Right atrium auricular region (tissue), 2 donors: ENCODE measurements at regions not wholly inside any gene's neighbourhood (a gene's known extent, or its start where the extent isn't known, plus 50 kb on each side); places are given as distances from the start of the nearest gene placed in this dataset.
A peak's percentile ranks its signal among the peaks of the same experiment; 100 is the strongest.

Experiments used
- DNase-seq: peaks from one replicate; pipeline ENCODE4 v3.0.0-alpha.2; 2019; ENCODE audit warnings: low spot score
- H3K27ac ChIP-seq, 2 donors: fragments of 200-600 bp; sonication (generic); 1 replicate in 1 of 2; 2 replicates in 1 of 2; pipeline ENCODE4 v1.5.1; 2016 to 2019
- H3K27me3 ChIP-seq, 2 donors: fragments of 200-600 bp; sonication (generic); one replicate each; pipeline versions ENCODE4 v1.5.1 to v1.6.0; 2017 to 2019
- H3K36me3 ChIP-seq: fragments of 200-600 bp; sonication (generic); one replicate; pipeline ENCODE4 v1.5.1; 2016
- H3K4me1 ChIP-seq, 2 donors: fragments of 200-600 bp; sonication (generic); one replicate each; pipeline versions ENCODE4 v1.5.1 to v1.6.0; 2017 to 2019
- H3K4me3 ChIP-seq, 2 donors: fragments of 200-600 bp; sonication (generic); 1 replicate in 1 of 2; 2 replicates in 1 of 2; pipeline ENCODE4 v1.5.1; 2017 to 2019; ENCODE audit warnings: mild to moderate bottlenecking in 1 of 2, moderate library complexity in 1 of 2
- H3K9me3 ChIP-seq, 2 donors: fragments of 200-600 bp; sonication (generic); one replicate each; pipeline ENCODE4 v1.5.1; 2019
- TF ChIP-seq, protein P1 (sequence below), 2 donors: fragments of 200-600 bp; sonication (generic); IDR thresholded peaks; one replicate each; pipeline ENCODE4 v1.5.1; 2019; ENCODE audit warnings: antibody characterized with exemption in 2 of 2

DNA sequence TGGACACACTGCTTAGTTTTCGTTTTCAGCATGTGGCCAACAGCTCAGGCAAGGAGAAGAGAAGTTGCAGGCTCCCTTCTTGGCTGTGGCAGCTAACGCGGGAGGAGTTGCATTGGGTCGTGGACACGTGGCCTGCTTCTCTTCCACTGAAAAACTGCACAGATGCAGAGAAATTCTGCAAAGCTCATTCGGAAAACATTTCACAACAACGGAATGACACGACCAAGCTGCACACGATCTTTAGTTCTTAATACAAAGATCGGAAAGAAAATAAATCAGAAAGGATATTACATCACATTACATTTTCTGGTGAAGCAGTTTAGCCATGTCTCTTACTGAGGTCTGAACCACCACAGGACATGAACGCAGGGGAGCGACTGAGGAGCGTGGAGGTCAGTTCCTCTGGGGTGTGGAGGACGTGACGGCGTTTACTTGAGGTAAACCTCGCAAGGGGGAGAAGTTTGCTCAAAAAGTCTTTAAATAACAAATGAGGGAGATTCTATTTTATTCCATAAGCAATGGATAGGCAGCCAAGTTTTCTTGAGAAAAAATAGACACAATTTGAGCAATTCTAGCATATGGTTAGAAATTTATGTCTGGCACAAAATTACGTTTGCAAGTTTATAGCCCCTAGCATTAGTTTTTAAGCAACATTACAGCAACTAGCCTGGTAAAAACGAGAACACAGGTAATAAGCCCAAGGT is 178.3 kb downstream of the THBS2 start:
- no peak overlapping the region for H3K4me3 ChIP-seq
- TF ChIP-seq, protein P1, sequence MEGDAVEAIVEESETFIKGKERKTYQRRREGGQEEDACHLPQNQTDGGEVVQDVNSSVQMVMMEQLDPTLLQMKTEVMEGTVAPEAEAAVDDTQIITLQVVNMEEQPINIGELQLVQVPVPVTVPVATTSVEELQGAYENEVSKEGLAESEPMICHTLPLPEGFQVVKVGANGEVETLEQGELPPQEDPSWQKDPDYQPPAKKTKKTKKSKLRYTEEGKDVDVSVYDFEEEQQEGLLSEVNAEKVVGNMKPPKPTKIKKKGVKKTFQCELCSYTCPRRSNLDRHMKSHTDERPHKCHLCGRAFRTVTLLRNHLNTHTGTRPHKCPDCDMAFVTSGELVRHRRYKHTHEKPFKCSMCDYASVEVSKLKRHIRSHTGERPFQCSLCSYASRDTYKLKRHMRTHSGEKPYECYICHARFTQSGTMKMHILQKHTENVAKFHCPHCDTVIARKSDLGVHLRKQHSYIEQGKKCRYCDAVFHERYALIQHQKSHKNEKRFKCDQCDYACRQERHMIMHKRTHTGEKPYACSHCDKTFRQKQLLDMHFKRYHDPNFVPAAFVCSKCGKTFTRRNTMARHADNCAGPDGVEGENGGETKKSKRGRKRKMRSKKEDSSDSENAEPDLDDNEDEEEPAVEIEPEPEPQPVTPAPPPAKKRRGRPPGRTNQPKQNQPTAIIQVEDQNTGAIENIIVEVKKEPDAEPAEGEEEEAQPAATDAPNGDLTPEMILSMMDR (IDR thresholded peaks at IDR 0.05), result no peak
- no peaks in the 10 kb centered on the region for H3K36me3 ChIP-seq
- H3K27ac ChIP-seq, result peak overlapping the region; percentile 50 to 69
- no peaks in the 10 kb centered on the region for H3K9me3 ChIP-seq
- H3K27me3 ChIP-seq, result no peaks in the 10 kb centered on the region
- peaks cover 0 to 5% of the 10 kb centered on the region in 2 donors for H3K4me1 ChIP-seq
- peak; percentile 86 for DNase-seq

DNA sequence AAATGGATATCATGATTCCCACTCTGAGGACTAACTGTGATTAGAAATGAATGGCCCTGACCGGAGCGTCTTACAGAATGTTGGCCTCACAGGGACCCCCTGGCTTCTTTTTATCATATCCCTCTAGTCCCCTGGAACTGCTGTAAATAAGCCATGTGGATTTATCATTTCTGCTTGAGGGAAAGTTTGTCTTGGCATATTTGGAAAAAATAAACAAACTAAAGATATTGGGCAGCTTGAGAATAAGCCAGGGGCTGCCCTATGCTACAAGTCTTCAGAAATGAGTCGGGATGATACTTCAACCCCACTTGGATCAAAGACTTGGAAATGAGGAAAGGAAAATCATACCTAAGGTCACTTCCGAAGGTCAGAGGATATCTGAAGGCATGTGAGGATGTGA is 179.1 kb downstream of the THBS2 start:
- no peaks in the 10 kb centered on the region for H3K9me3 ChIP-seq
- DNase-seq, result no peak
- peak overlapping the region; percentile 50 to 69 for H3K27ac ChIP-seq
- peaks cover 0 to 5% of the 10 kb centered on the region in 2 donors for H3K4me1 ChIP-seq
- no peak overlapping the region for H3K4me3 ChIP-seq
- no peaks in the 10 kb centered on the region for H3K27me3 ChIP-seq
- TF ChIP-seq, protein P1 (IDR thresholded peaks at IDR 0.05), result no peak
- no peaks in the 10 kb centered on the region for H3K36me3 ChIP-seq

DNA sequence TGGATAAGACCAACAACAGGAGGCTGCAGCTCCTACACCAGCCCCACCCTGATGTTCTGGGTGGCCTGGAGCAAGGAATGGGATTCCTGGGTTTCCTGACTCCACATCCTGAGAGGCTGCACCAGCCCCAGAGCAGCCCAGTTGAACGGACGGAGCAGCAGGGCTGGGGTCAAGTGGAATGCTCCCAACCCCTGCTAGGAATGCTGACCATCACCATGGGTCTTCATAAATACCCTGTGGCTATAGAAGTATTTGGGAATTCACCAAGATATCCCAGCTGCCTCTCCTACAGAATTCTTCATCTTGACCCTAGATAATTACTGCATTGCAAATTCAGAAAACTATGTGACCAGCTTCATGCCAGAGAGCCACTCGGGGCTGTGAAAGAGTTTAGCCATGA is 180.3 kb downstream of the THBS2 start:
- no peak overlapping the region for H3K4me3 ChIP-seq
- H3K27me3 ChIP-seq, result no peaks in the 10 kb centered on the region
- H3K27ac ChIP-seq, result no peak overlapping the region
- TF ChIP-seq, protein P1 (IDR thresholded peaks at IDR 0.05), result no peak
- no peak for DNase-seq
- H3K36me3 ChIP-seq, result no peaks in the 10 kb centered on the region
- H3K4me1 ChIP-seq, result peaks cover 0 to 5% of the 10 kb centered on the region in 2 donors
- no peaks in the 10 kb centered on the region for H3K9me3 ChIP-seq

DNA sequence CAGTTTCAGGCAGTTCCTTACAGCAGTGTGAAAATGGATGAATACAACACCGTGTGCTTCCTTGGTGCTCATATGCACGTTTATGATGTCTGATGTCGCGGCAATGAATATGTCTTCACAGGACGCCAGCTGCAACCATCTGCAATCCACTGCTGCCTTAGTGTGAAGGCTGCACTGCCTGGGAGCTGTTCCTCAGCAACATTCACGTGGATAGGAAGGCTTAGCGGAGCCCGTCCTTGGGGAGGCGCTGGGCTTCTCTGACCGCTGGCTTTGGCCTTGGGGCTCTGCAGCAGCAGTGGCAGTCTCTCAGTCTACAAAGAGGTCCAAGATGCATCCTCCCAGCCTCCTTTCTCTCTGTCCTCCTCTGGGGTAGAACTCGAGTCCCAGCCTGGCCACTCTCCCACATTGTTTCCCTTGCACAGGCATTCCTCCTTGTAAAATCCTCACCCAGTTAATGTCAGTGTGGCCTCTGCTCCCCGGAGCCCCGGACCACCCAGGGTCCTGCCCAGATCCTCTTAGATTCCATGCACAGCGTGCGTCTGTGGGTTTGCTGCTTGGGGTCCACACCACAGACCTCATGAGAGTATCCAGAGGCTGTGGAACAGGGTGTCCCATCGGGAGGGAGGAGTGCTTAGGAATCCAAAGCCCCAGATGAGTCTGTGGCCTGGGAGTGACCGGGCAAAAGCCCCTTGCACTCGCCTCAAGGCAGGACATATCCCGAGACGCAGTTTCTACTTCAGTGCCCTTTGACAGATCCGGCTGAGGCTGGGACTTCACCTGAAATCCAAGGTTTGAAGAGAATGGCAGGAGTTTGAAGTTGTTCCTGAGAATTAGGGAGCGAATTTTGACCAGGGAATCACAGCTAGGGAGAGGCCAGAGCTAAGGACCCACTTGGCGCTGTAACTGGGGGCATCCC is 181.3 kb downstream of the THBS2 start:
- no peak for DNase-seq
- Histone ChIP-seq H3K4me1 (peaks cover 0 to 5% of the 10 kb centered on the region in 2 donors), H3K27ac (peak overlapping the region in 1 of 2 donors; percentile 9), H3K36me3 (no peaks in the 10 kb centered on the region), H3K4me3 (no peak overlapping the region), H3K9me3 (no peaks in the 10 kb centered on the region), H3K27me3 (no peaks in the 10 kb centered on the region)
- TF ChIP-seq, protein P1 (IDR thresholded peaks at IDR 0.05), result no peak

DNA sequence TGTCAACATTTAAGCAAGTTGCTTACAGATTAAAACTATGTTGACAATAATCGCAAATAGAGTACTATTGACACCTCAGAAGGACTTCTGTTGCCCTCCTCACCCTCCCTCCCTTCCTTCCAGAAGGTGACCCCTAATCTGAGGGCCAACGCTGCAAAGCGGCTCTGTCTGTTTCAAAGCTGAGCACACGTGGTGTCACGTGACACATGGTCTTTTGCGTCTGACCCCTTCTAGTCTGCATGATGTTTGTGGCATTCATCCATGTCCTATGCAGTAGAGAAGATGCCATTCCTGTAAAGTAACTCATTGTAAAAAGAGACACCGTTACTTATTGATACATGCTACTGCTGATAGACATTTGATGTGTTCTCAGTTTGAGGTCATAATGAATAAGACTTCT is 182.3 kb downstream of the THBS2 start:
- TF ChIP-seq, protein P1 (IDR thresholded peaks at IDR 0.05), result no peak
- no peak for DNase-seq
- Histone ChIP-seq H3K36me3 (no peaks in the 10 kb centered on the region), H3K27ac (peak overlapping the region in 1 of 2 donors; percentile 71), H3K27me3 (no peaks in the 10 kb centered on the region), H3K4me1 (peaks cover 0 to 5% of the 10 kb centered on the region in 2 donors), H3K9me3 (no peaks in the 10 kb centered on the region), H3K4me3 (no peak overlapping the region)
